GM12891 (cell line): ENCODE measurements at regions not wholly inside any gene's neighbourhood (a gene's known extent, or its start where the extent isn't known, plus 50 kb on each side); places are given as distances from the start of the nearest gene placed in this dataset.
A peak's percentile ranks its signal among the peaks of the same experiment; 100 is the strongest.

Experiments
- DNase-seq: peaks from one replicate; pipeline ENCODE4 v3.0.0; 2011; ENCODE audit warnings: low spot score; ENCODE audit not compliant: insufficient read length
- FAIRE-seq: peaks from 2 replicates; lab custom pipeline; 2011; peaks lifted over from hg19 to GRCh38; lab: Jason Lieb, UNC
- PAX5 ChIP-seq: IDR thresholded peaks from 2 replicates; pipeline ENCODE4 v1.6.1; 2011; ENCODE audit warnings: low read length, moderate library complexity, mild to moderate bottlenecking; ENCODE audit not compliant: insufficient read depth, severe bottlenecking
- POLR2A ChIP-seq: IDR thresholded peaks from 2 replicates; pipeline ENCODE4 v1.6.1; 2011; ENCODE audit warnings: low read depth, low read length, control low read depth
- POLR2AphosphoS5 ChIP-seq: IDR thresholded peaks from 2 replicates; pipeline ENCODE4 v1.6.1; 2011; ENCODE audit warnings: low read depth, low read length, control low read depth
- POU2F2 ChIP-seq: IDR thresholded peaks from 2 replicates; pipeline ENCODE4 v1.6.1; 2011; ENCODE audit warnings: low read depth, mild to moderate bottlenecking, control low read depth, low read length, moderate library complexity
- SPI1 ChIP-seq: IDR thresholded peaks from 2 replicates; pipeline ENCODE4 v1.6.1; 2011; ENCODE audit warnings: low read depth, low read length, control low read depth
- TAF1 ChIP-seq: IDR thresholded peaks from 2 replicates; pipeline ENCODE4 v1.6.1; 2011; ENCODE audit warnings: low read depth, low read length, control low read depth

DNA sequence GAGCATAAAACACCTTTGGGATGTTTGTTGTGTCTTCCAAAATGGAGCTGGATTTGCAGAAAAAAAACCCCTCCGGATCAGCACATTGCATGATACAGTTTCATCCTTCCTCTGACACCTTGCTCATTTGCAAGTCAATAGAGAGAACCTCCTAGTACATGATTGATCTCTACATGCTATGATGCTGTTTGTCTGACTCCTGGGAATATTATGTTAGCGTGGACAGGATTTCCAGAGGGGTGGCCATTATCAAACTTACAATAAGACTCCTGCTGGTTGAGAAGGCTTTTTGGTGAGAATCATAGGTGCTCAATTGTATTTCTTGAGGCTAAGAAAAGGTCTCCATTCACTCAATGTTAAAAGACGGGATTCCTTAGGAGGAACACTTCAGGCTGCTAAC lies 75.9 kb upstream of the SCEL start:
- FAIRE-seq (peak; percentile 62), DNase-seq (no peak)
- TF ChIP-seq SPI1 (no peak), POLR2A (no peak), TAF1 (no peak), POLR2AphosphoS5 (no peak), PAX5 (no peak), POU2F2 (no peak)

DNA sequence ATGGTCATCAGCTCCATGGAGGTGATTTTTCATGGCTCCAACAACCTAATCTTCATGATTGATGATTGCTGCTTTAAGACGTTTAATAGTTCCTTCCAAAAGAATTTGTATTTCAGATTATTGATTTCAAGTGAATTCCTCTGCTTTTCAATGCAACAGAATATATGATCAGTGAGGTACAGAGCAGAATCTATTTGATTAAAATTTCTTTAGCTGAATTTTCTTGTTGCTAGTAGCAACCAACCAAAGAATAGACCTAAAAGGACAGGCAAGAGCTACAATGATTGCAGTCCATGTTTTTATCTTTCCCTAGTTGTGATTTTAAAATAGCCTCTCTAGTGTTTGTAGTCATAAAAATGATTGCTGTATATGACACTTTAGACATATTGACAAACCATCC lies 76.8 kb upstream of the SCEL start:
- FAIRE-seq: no peak
- DNase-seq: no peak
- TF ChIP-seq POLR2A: no peak
- TF ChIP-seq TAF1: no peak
- TF ChIP-seq POU2F2: no peak
- TF ChIP-seq PAX5: no peak
- TF ChIP-seq POLR2AphosphoS5: no peak
- no peak for TF ChIP-seq SPI1

DNA sequence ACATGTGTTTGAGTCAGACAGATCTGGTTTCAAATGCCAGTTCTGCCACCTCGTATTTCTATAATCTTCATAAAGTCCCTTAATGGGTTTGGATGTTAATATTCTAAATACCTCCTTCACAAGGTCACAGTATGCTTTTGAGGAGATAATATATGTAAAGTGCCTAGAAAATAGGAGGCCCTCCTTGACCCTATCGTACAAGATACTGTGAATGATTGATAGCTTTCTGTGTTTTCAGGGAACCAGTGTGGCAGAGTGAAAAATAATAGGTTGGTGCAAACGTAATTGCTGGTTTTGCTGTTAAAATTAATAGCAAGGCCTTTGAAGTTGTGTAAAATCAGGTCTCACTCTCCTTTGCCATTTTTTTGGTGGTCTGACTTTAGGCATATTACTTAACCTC lies 77.5 kb upstream of the SCEL start:
- DNase-seq (no peak), FAIRE-seq (no peak)
- no peak for TF ChIP-seq POU2F2
- no peak for TF ChIP-seq POLR2AphosphoS5
- no peak for TF ChIP-seq PAX5
- TF ChIP-seq TAF1: no peak
- TF ChIP-seq SPI1: no peak
- TF ChIP-seq POLR2A: no peak

DNA sequence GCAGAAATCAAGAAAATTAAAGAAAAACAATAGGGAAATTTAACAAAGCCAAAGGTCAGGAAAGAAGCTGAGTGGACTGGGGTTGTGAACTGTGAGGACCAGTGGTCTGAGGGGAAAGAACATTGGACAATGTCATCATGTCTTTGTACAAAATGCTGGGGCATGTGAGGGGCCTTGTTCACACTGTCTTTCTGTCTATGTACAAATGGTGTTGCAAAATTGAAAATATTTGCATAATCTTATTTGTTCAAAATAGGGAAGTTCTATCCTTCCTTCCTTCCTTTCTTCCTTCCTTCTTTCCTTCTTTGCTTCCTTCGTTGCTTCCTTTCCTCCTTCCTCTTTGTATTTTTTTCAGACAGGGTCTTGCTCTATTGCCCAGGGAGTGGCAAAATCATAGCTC lies 79.2 kb upstream of the SCEL start:
- DNase-seq: no peak
- FAIRE-seq: no peak
- TF ChIP-seq POLR2A (no peak), POU2F2 (no peak), SPI1 (no peak), TAF1 (no peak), POLR2AphosphoS5 (no peak), PAX5 (no peak)

DNA sequence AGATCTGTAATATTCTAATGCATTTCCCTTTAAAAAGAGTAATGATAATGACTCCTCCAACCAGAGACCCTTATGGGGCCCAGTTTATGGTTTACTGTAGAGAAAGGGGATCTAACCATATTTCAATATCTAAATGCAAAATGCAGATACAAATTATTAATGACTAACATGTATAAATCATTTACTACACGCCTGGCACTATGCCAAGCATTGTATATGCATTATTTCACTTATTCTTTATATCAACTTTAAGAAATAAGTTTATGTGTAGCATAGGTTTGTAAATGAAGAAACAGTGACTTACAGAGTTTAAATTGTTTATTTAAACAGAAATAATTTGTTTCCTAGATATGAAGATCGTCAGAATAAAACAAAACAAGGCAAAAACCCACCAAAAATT lies 86.2 kb upstream of the SCEL start:
- TF ChIP-seq SPI1 (no peak), POLR2A (no peak)
- FAIRE-seq: no peak
- DNase-seq: no peak

DNA sequence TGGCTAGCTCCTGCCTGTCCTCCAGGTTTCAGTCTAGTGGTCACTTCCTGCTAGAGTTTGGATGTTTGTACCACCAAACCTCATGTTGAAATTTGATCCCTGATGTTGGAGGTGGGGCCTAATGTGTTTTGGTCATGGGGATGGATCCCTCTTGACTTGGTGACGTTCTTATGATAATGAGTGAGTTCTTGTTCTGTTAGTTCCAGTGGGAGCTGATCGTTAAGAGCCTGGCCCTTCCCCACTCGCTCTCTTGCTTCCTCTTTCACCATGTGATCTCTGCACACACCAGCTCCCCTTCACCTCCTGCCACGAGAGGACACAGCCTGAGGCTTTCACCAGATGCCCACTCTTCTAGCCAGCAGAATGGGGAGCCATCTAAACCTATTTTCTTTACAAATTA lies 86.8 kb upstream of the SCEL start:
- FAIRE-seq: no peak
- no peak for DNase-seq
- no peak for TF ChIP-seq SPI1
- no peak for TF ChIP-seq PAX5
- no peak for TF ChIP-seq POU2F2
- TF ChIP-seq POLR2AphosphoS5: no peak
- no peak for TF ChIP-seq TAF1
- TF ChIP-seq POLR2A: no peak

DNA sequence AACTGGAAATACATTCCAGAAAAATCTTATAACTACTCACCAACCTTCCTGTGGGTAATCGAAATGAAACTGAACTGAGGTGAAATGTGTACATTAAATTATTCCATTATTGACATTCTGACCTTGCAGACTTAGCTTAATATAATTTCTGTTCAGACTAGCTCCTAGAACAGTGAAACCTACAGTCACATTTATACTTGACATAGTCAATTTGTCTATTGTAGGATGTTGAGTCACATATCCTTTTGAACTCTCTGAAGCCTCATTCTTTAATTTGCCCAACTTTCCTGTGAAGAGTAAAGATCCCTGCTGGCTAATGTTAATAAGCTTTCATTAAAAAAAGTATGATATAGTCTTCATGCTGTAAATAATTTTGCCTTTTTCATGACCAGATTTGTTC lies 92.0 kb upstream of the SCEL start:
- no peak for DNase-seq
- TF ChIP-seq POU2F2: no peak
- no peak for TF ChIP-seq SPI1
- no peak for TF ChIP-seq POLR2A
- no peak for FAIRE-seq

DNA sequence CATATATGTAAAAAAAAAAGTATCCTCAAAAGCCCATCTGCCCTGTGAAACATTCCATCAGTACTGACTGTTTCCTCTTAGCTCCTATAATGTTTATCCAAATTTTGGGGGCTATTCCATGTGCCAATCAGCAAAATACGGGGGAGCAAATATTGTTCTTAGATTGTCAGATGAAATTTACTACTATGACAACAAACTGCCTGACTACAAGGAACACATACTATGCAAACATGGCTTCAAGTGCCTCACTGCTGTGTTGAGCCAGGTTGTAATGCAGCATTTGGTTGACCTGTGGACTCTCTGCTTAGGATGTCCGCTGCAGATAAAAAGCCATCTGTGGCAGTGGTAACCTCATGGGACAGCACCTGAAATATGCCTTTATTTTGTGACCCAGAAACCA lies 98.2 kb upstream of the SCEL start:
- FAIRE-seq: peak; percentile 61
- TF ChIP-seq SPI1: no peak
- no peak for TF ChIP-seq POLR2A
- TF ChIP-seq POU2F2: no peak
- no peak for TF ChIP-seq POLR2AphosphoS5
- TF ChIP-seq PAX5: no peak
- no peak for TF ChIP-seq TAF1
- DNase-seq: no peak

DNA sequence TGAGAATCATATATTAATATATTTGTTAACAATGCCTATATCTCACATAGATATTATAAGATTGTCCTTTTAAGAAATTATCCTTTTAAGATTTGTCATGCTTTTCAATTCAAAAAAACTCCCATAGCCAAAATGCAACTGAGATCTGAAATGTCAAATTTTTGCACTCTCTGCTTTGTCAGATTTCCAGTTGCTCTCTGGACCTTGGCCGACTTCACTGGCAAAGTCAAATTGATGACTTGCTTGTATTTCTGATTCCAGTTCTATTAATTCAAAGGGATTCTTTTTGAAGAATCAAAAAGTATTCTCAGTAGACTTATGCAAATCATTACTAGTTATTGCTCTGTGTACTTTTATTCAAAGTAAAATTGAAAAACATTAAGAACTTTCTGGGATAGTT lies 101.2 kb upstream of the SCEL start:
- no peak for TF ChIP-seq PAX5
- no peak for TF ChIP-seq SPI1
- TF ChIP-seq POU2F2: no peak
- no peak for TF ChIP-seq TAF1
- TF ChIP-seq POLR2A: no peak
- TF ChIP-seq POLR2AphosphoS5: no peak
- no peak for DNase-seq
- no peak for FAIRE-seq

DNA sequence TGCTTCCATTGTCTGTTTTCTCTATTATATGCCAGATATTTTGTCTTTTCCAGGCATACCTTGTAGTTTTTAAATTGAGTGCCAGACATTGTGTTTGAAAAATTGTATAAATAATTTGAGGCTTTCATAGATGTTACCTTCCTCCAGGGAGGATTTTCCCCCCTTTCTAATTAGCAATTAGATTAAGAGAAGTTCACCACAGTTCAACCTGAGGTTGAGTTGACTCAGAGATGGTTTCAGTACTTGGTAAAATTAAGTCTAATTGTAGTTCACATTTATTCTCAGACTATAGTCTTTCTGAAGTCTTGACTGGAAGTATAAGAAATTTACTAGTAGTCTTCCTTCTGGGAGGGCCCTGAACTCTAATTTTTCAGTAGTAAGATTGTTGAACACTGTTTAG lies 104.1 kb upstream of the SCEL start:
- peak; percentile 83 for FAIRE-seq
- DNase-seq: no peak
- TF ChIP-seq SPI1 (no peak), POLR2A (no peak), POU2F2 (no peak), PAX5 (no peak), TAF1 (no peak), POLR2AphosphoS5 (no peak)
